H1 (cell line): ENCODE measurements at regions not wholly inside any gene's neighbourhood (a gene's known extent, or its start where the extent isn't known, plus 50 kb on each side); places are given as distances from the start of the nearest gene placed in this dataset.

ENCODE experiments used
- CBX5 ChIP-seq: fragments of 300-800, 300-1000 bp; sonication (generic); IDR thresholded peaks from 2 replicates; pipeline ENCODE4 v1.7.1; 2016; ENCODE audit warnings: antibody characterized with exemption, low read length, low read depth
- GTF2F1 ChIP-seq: IDR thresholded peaks from 2 replicates; pipeline ENCODE4 v1.6.1; 2012; ENCODE audit warnings: low read depth, low read length, improper control_type of control experiment, borderline replicate concordance
- SIX5 ChIP-seq: IDR thresholded peaks from 2 replicates; pipeline ENCODE4 v1.6.1; 2011; ENCODE audit warnings: mild to moderate bottlenecking, low read depth, low read length

DNA sequence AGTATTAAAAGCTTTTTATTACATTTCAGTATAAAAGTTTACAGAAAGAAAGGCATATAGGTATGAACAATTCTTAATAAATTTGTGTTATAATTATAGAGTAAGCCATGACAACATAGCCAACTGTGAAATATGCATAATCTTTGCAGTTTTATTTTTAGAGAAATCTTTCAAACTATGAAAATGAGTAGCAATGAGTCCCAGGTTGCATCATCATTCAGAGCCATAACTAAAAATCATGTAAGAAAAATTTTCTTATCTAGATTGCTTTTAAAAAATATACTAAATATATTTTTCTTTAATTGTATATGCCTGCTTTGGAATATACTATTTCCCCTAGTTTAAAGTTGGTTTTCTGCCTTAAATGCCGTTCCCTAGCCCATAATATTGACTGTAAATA lies 54.8 kb upstream of the NAF1 start (continued):
- TF ChIP-seq GTF2F1 = no peak
- TF ChIP-seq CBX5 = no peak
- TF ChIP-seq SIX5 = no peak
